Transverse colon (tissue), 4 donors: ENCODE measurements at regions not wholly inside any gene's neighbourhood (a gene's known extent, or its start where the extent isn't known, plus 50 kb on each side); places are given as distances from the start of the nearest gene placed in this dataset.

Experiments
- CTCF ChIP-seq, 5 experiments: fragments of 200-600 bp in 3 of 5; fragments of 450-650 bp in 2 of 5; sonication (generic) in 3 of 5; IDR thresholded peaks; 1 replicate in 2 of 5; 2 replicates in 3 of 5; pipeline ENCODE4 v1.5.1; 2016 to 2017; ENCODE audit warnings: antibody characterized with exemption in 5 of 5, inconsistent platforms in 3 of 5, mild to moderate bottlenecking in 2 of 5, moderate library complexity in 1 of 5
- EP300 ChIP-seq: sonication (generic); formaldehyde crosslinking; IDR thresholded peaks from one replicate; pipeline ENCODE4 v1.6.1; 2017; ENCODE audit warnings: antibody characterized with exemption, low read depth
- POLR2A ChIP-seq: fragments of 450-650 bp; IDR thresholded peaks from one replicate; pipeline ENCODE4 v1.6.1; 2016; ENCODE audit warnings: antibody characterized with exemption, mild to moderate bottlenecking, moderate library complexity
- POLR2AphosphoS5 ChIP-seq, 3 donors: sonication (generic); formaldehyde crosslinking; IDR thresholded peaks; one replicate each; pipeline ENCODE4 v1.6.1; 2016; ENCODE audit warnings: antibody characterized with exemption in 3 of 3

- TF ChIP-seq POLR2A: no peak
- no peak for TF ChIP-seq CTCF (IDR thresholded peaks at IDR 0.05)
- TF ChIP-seq POLR2AphosphoS5 (IDR thresholded peaks at IDR 0.05): no peak
- TF ChIP-seq EP300: no peak
Observed at GRCh38 chr16:14007450-14007849, 63.7 kb upstream of the MRTFB start.
